ENCODE measurements at regions not wholly inside any gene's neighbourhood (a gene's known extent, or its start where the extent isn't known, plus 50 kb on each side); places are given as distances from the start of the nearest gene placed in this dataset.

- intact Hi-C loops (cut with DNase I): no loop called here
- no peak overlapping the region for H3K27ac ChIP-seq
These were observed 189.0 kb upstream of the CCND2 start for GRCh38 chr12:4084573-4084972.

GRCh38 chr12:4082809-4083403, 190.7 kb upstream of the CCND2 start:
- H3K4me1 ChIP-seq: no peaks in the 10 kb centered on the region
- no peak for DNase-seq
- H3K36me3 ChIP-seq: no peaks in the 10 kb centered on the region
- WGBS, 2 donors: 61% methylated on average over 10 of the region's 13 CpGs
- TF ChIP-seq POLR2A (IDR thresholded peaks at IDR 0.05) (no peak), CTCF (IDR thresholded peaks at IDR 0.05) (no peak)
- intact Hi-C loops (cut with DNase I): no loop called here
- H3K9me3 ChIP-seq: no peaks in the 10 kb centered on the region
- no peak overlapping the region for H3K27ac ChIP-seq
- peaks cover 0 to 9% (median 0%) of the 10 kb centered on the region in 4 donors for H3K27me3 ChIP-seq
- no peak overlapping the region for H3K4me3 ChIP-seq

More at GRCh38 chr12:4084573-4084972, 189.0 kb upstream of the CCND2 start:
- Histone ChIP-seq H3K27me3 (peaks cover 0 to 9% (median 0%) of the 10 kb centered on the region in 4 donors), H3K4me3 (no peak overlapping the region), H3K4me1 (no peaks in the 10 kb centered on the region), H3K9me3 (no peaks in the 10 kb centered on the region), H3K36me3 (no peaks in the 10 kb centered on the region)
- no peak for TF ChIP-seq CTCF (IDR thresholded peaks at IDR 0.05)
- no peak for TF ChIP-seq POLR2A (IDR thresholded peaks at IDR 0.05)
- WGBS, 2 donors: 50% methylated on average over 1 of the region's 8 CpGs; no CpG with 5 or more reads in 1 of the 2 donors
- DNase-seq: no peak

GRCh38 chr12:4080213-4080612, 193.3 kb upstream of the CCND2 start:
- DNase-seq: no peak
- no peak overlapping the region for H3K4me3 ChIP-seq
- WGBS, 2 donors: 100% methylated on average over 1 of the region's 1 CpG; no CpG with 5 or more reads in 1 of the 2 donors
- H3K4me1 ChIP-seq: no peaks in the 10 kb centered on the region
- H3K27me3 ChIP-seq: peaks cover 0 to 9% (median 0%) of the 10 kb centered on the region in 4 donors
- intact Hi-C loops (cut with DNase I): no loop called here
- no peak for TF ChIP-seq POLR2A (IDR thresholded peaks at IDR 0.05)
- no peak for TF ChIP-seq CTCF (IDR thresholded peaks at IDR 0.05)
- H3K9me3 ChIP-seq: no peaks in the 10 kb centered on the region
- no peaks in the 10 kb centered on the region for H3K36me3 ChIP-seq
- no peak overlapping the region for H3K27ac ChIP-seq

GRCh38 chr12:4074129-4074528, 199.4 kb upstream of the CCND2 start:
- intact Hi-C loops (cut with DNase I): no loop called here
- DNase-seq: no peak
- Histone ChIP-seq H3K4me1 (no peaks in the 10 kb centered on the region), H3K27ac (no peak overlapping the region), H3K4me3 (no peak overlapping the region), H3K27me3 (peaks cover 0 to 15% (median 0%) of the 10 kb centered on the region in 4 donors), H3K9me3 (no peaks in the 10 kb centered on the region), H3K36me3 (no peaks in the 10 kb centered on the region)
- WGBS, 2 donors: 85 to 90% methylated on average over 4 of the region's 4 CpGs
- TF ChIP-seq CTCF (IDR thresholded peaks at IDR 0.05) (no peak), POLR2A (IDR thresholded peaks at IDR 0.05) (no peak)

- no peaks in the 10 kb centered on the region for H3K36me3 ChIP-seq
- H3K27ac ChIP-seq: no peak overlapping the region
- H3K4me1 ChIP-seq: no peaks in the 10 kb centered on the region
- H3K4me3 ChIP-seq: no peak overlapping the region
- no peak for TF ChIP-seq CTCF (IDR thresholded peaks at IDR 0.05)
- TF ChIP-seq POLR2A (IDR thresholded peaks at IDR 0.05): no peak
- H3K9me3 ChIP-seq: no peaks in the 10 kb centered on the region
- no peak for DNase-seq
- 91 to 96% methylated on average over 3 of the region's 3 CpGs for WGBS, 2 donors
- intact Hi-C loops (cut with DNase I): no loop called here
- H3K27me3 ChIP-seq: peaks cover 0 to 23% (median 0%) of the 10 kb centered on the region in 4 donors
These were observed 196.4 kb upstream of the PARP11 start for GRCh38 chr12:4069670-4070010.
